Daoy (cell line): ENCODE measurements at regions not wholly inside any gene's neighbourhood (a gene's known extent, or its start where the extent isn't known, plus 50 kb on each side); places are given as distances from the start of the nearest gene placed in this dataset.
A peak's percentile ranks its signal among the peaks of the same experiment; 100 is the strongest.
"Not testable (repeated sequence)": the region's sequence is repeated elsewhere in the genome, so short reads cannot be mapped to it uniquely, and the experiment has no call there.

ENCODE experiments used
- DNase-seq: peaks from one replicate; pipeline ENCODE4 v3.0.0-alpha.2; 2015; ENCODE audit warnings: low read depth

DNA sequence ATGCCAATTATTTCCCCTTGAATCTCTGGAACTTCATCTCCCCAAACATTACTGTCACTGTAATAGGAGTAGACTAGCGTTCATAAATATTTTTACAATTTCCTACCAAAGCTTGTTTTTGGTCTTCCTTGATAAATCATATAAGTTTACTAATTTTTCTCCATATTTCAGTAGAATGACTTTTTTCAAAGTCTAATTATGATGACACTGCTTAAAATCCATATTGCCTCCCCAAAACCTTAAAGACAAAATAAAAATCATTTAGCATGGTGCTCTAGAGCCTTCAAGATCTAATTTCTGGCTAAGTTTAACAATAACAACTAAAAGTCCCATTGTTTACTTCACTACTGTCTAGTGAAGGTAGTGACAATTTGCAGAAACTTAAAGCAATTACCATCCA is 474.2 kb upstream of the CHRM3 start:
- no peak for DNase-seq

DNA sequence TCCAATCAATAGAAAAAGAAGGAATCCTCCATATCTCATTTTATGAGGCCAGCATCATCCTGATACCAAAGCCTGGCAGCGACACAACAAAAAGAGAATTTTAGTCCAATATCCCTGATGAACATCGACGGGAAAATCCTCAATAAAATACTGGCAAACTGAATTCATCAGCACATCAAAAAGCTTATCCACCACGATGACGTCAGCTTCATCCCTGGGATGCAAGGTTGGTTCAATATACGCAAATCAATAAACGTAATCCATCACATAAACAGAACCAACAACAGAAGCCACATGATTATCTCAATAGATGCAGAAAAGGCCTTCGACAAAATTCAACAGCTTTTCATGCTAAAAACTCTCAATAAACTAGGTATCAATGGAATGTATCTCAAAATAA is 483.6 kb upstream of the CHRM3 start:
- DNase-seq: not testable (repeated sequence)

DNA sequence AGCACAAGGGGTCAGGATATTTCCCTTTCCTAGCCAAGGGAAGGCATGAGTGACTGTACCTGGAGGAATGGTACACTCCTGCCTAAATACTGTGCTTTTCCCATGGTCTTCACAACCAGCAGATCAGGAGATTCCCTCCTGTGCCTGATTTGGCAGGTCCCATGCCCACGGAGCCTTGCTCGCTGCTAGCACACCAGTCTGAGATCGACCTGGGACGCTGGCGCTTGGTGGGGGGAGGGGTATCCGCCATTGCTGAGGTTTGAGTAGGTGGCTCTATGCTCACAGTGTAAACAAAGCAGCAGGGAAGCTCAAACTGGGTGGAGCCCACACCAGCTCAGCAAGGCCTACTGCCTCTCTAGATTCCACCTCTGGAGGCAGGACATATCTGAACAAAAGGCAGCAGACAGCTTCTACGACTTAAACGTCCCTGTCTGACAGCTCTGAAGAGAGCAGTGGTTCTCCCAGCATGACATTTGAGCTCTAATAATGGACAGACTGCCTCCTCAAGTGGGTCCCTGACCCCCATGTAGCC is 486.0 kb upstream of the CHRM3 start:
- DNase-seq: no peak

DNA sequence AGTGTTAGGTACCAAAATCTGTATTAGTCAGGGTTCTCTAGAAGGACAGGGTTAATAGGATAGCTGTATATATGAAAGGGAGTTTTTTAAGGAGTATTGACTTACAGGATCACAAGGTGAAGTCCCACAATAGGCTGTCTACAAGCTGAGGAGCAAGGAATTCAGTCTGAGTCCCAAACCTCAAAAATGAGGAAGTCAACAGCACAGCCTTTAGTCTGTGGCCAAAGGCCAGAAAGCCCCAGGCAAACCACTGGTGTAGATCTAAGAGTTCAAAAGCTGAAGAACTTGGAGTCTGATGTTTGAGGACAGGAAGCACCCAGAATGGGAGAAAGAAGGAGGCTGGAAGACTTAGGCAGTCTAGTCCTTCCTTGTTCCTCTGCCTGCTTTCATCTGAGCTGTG is 487.5 kb upstream of the CHRM3 start:
- no peak for DNase-seq

DNA sequence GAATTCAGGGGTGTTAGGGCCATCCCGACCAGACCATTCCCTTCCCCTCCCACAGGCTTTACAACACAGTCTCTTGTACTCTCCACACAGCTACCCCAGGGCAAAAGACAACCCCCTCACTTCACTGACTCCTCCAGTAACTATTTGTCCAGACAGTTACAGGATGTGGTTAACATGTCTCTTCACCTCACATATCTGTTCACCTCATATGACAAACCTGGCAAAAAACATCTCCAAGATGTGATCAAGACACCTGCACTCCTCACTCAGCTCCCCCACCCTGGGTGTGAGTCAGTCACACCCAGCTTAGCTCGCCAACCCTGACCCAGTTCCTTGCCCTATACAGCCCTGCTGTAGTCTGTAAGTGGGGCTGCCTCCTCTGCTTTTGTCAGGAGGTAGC is 490.5 kb upstream of the CHRM3 start:
- DNase-seq: peak; percentile 40

DNA sequence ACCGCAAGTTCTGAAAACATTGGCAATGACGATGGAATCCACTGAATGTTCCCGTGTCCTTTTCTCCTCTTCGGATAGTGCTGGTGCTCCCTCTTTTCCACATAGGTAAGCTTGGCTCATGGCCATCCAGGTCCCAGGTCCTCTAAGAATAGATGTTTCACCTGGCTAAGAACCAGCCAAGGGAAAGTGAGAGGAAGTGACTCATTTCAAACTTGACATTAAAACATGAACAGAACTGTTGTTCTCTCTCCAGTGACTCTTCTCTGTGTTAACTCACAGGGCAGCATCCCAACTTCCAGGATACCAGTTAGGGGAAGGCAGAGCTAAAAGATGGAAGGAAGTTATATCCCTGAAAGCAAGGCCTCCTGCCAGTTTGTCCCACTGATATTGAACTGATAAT is 493.8 kb upstream of the CHRM3 start:
- DNase-seq: peak; percentile 73

DNA sequence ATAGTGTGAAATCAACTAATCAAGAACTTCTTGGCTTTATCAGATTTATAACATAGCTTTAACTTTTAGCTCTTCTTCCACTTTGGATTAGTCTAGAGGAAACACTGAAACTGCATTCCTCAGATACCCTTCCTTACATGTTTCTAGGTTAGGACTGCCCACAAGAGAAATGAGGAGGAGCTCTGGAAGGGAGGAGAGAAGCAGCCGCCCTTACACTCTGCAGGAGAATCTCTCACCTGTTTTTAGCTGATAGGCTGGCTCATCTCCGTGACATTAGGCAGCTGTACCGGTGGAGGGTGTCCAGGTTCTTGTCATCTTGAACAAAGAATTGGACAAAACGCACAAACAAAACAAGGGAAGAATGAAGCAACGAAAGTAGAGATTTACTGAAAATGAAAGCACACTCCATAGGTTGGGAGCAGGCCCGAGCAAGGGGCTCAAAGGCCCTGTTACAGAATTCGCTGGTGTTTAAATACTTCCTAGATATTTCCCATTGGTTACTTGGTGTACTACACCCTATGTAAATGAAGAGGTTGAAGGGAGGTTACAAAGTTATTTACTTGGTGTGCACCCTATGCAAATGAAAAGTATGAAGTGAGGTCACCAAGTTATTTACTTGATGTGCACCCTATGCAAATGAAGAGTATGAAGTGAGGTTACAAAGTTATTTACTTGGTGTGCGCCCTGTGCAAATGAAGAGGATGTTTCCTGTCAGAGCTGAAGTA is 524.9 kb upstream of the CHRM3 start:
- DNase-seq: peak; percentile 4

DNA sequence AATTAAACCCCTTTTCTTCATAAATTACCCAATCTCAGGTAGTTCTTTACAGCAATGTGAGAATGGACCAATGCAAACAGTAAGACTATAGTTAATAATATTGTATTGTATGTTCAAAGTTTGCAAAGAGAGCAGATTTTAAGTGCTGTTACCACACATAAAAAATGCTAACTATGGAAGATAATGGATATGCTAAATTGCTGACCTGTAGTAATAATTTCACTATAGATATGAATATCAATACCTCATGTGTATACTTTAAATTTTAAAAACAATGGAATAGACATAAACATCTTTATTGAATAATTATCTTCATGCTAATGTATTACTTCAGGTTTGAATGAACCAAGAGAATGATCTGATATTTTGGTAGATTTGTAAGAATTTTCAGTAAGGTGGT is 552.4 kb upstream of the CHRM3 start:
- DNase-seq: no peak

DNA sequence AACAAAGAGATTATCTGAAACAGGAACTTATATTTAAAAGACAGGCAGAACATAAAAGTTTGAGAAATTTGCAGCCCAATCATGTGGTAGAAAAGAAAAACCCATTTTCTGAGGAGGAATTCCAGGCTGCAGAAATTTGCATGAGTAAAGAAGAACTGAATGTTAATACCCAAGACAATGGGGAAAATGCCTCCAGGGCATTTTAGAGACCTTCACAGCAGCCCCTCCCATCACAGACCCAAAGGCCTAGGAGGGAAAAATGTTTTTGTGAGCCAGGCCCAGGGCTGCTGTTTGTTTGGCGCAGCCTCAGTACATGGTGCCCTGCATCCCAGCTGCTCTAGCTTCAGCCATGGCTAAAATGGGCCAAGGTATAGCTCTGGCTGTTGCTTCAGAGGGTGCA is 554.3 kb upstream of the CHRM3 start:
- no peak for DNase-seq

DNA sequence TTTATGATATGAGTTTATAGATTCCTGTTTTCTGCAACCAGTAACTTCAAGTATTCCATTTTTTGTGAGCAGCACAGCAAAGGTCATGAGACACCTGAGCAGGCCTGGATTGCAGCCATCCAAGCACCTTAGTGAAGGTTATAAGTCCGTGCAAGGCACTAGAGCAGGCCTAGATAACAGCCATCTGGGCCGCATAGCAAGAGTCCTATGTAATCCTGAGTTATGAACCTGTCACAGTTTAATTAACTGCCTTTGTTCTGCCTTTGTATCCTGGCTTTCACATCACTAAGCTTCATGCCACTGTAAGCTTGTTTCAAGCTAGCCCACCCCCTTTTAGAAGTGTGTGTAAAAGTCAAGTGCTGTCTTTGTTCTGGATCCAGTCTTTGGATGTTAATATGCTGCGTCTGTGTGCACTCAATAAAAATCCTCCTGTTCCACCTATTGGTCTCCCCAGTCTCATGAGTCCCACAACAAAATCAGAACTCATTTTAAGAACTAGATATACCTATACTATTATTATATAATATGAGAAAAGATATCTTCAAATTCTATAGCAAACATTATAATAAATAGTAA is 556.2 kb upstream of the CHRM3 start:
- DNase-seq: no peak

DNA sequence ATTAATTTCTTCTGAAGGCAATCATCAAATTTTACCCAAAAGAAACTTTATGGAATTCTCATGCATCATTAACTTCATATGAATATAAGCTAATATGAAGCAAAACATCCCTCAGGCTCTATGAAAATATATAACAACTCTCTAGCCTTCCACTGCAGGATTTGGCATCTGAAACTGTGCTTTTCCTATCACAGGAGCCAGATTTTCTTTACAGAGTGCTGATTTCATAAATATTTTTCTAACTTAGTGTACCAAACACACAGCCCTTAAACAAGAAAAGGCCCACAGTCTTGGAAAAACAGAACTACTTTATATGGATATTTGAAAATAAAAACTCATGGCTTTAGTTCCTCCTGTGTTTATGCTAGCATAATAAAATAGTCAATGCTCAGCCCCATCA is 559.5 kb upstream of the CHRM3 start:
- DNase-seq: no peak

DNA sequence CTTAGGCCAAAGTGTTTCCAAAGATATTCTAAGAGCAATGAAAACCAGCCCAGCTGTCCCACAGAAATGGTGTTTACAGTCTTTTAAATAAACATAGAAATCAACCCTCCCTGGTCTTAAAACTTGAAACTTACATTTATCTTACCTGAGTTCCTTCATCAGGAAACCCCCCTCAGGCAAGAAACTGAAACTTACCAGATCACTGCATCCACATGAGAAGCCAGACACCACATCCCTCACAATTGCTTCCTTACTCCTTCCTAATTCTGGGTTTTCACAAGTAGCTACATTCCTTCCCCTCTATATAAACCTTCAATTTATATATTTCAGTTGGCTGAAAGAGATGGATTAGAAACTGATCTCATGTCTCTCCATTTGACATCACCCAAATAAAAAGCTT is 563.0 kb upstream of the CHRM3 start:
- DNase-seq: no peak

DNA sequence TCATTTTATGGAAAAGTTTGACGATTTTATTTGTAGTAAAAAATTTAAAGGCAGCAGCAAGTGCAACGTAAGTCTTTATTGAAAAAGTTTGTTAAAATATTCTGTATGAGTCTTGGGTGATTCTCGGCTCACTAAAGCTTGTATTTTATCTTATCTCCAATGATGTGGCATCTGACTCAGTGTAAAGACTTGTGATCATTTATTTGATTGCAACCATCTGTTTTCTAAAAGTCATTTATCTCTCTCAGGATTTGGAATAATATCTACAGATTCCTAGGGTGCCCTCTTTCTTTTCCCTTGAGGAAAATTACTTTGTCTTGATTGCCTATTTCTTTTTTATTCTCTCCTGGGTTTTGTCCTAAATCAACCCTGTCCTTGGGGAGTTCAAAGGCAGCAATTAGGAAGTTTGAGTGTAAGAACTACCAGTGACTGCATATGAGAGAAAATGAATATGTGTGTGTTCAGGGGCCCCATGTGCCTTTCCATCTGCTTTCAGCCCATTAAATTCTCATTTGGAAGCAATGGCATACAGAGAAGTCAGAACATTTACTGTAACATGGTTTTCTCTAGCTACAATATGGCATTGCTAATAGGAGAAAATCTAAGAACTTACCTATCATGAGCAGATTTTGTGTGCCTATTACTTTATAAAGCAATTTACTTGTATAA is 575.0 kb upstream of the CHRM3 start:
- DNase-seq: peak; percentile 14

DNA sequence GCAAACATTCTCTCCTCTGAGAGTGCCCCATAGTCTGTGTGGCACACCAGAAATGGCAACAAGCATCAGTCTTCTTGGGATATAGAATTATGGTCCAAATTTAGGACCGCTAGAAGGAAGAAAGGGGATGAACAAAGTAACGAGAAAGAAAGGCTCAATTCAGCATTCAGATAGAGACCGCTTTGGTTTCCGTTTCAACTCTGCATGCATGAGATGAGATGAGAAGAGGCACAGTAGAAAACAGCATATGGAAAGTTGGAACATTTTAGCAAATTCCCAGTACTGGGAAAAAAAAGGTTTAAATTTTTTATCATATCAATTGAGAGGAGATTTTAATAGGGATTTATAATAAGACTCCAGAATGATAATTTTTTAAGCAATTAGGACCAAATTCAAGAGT is 595.5 kb upstream of the CHRM3 start:
- DNase-seq: no peak

DNA sequence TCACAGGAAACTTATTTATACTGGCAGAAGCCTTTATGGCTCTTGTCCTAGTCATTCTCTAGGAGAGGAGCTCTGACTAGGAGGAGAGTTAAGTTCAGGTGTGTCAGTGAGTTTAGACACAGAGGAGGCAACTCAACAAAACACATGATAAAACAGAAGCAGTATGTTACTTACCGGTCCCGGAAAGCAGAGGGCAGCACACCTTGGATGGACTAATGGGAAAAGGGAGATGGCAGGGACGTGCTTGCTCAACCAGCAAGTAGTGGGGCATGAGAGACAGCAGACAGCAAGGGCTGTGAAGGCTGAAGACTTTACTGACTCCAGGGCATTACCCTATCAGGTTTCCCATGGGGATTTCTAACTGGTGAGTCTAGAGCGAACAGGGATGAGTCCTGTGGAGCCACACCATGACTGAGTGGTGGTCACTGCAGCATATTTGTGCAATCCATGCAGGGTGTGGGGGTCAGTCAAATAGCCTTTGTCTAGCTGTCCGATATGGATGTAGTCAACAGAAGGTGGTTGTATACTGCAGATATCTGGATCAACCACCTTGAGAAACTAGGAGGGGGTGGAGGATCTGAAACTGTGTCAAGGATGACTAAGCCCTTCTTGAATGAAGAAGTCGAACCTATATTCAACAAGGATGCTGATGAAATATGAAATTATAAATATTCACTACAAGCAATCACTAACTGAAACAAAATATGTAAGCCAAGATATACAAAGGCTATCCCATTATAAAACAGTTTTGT is 596.3 kb upstream of the CHRM3 start:
- DNase-seq: no peak

DNA sequence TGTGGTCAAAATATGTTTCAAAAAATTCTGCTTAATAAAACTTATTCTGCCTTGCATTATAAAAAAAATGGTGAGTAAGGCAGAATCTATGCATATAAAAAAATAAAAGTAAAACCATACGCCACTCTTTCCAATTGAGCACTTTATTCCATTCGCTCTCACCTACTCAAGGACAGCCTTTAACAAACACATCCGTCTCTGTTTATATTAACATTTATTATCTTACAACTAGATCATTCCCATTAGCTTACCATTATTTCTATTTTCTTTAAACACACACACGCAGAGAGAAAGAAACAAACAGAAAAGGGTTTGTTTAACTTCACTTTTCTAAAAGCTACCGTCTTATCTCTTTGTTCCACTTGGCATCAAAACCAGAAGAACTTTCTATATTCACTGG is 598.9 kb upstream of the CHRM3 start:
- DNase-seq: no peak

DNA sequence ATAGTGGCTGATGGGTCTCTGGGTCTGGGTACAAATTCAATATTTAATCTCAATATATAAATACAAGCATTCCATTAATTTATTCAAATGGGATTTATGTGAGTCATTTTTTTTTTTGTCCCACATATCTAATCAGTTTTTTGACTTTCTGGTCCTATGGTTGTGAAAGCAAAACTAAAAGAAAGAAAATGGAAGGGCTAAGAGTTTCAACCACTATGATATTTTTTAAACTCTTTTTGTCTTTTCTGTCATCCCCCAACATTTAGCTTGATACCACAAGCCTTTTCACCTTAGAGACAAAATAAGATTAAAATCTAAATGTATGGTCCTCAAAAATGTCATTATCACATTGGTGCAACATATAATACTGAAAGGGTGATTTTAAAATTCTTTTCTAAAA is 602.7 kb upstream of the CHRM3 start:
- no peak for DNase-seq

DNA sequence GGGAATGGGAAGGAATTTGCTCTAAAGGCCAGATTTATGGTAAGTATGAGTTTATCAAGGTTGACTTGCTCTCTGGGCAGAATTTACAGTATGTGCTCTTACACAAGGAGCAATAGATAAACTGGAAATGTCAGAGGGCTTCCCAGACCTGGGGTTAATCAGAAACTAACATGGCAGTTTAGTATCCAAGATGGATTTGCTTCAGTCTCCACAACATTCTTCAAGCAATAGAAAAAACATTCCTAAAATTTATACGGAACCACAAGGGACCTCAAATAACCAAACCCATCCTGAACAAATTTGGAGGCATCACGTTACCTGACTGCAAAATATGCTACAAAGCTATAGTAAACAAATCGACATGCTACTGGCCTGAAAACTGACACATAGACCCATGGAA is 606.7 kb upstream of the CHRM3 start:
- no peak for DNase-seq

DNA sequence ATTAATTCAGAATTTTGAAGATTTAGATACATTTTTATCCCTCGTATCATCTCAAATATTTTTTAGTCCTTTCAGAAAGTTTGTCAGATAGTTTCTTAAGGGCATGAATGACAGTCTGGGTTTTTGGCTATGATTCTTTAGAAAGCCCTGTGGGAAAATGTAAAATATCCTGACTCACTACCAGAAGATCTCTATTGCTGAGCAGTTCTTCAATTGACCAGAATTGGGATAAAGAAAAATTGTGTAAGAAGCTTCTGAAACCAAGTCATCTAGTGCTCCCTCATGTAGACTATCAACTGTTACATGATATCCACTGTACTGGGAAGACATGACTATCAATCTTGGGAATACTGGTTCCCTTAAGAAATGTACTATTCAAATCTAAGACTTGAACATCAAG is 608.3 kb upstream of the CHRM3 start:
- DNase-seq: no peak

DNA sequence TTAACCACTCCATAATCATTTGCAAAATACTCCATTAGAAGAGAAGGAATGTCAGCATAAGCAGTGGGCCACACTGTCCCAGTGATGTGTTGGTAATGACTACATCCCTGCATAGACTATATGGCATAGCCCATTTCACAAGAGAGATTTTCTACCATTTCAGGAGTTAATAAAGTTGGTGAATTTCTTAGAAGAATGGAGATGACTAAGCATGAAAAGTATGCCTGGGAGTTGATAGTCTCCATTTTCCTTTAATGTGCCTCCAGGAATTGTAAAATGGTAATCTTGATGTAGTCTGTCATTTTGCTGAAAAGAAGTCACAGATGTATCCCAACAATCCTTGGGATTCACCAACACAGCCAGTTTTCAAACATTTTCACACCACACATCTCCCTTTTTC is 608.8 kb upstream of the CHRM3 start:
- no peak for DNase-seq

DNA sequence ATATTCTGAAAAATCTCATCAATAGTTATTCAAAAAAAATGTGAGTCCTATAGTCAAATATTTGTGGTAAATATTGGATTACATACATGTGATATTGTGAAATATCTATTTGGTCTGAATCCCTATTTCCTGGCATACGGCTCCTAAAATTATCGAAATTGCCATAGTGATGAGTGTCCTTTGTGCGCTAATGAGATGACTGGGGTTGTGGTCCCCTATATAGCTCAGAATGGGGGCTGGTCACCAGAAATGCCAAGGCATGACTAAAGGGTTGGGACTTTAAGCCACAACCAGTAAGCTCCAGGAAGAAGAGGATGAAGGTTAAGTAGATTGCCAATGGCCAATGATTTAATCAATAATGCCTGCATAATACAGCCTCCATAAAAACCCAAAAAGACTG is 610.2 kb upstream of the CHRM3 start:
- DNase-seq: no peak

DNA sequence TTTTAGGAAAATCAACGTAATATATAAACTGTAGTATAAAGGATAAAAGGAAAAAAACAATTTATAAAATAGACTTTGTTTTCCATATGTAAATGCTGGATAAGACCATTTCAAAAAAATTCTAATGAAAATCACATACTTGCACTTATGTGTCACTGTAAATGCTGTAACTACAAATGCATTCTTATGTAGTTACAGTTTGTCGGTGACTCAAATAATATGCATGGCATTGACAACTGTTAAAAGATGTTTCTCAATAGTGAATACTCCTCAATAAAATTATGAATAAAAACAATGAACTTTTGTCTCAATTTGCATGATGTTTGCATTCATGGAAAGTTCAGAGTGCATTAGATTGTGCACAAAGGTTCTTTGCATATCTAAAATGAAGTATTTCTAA is 614.0 kb upstream of the CHRM3 start:
- DNase-seq: no peak

DNA sequence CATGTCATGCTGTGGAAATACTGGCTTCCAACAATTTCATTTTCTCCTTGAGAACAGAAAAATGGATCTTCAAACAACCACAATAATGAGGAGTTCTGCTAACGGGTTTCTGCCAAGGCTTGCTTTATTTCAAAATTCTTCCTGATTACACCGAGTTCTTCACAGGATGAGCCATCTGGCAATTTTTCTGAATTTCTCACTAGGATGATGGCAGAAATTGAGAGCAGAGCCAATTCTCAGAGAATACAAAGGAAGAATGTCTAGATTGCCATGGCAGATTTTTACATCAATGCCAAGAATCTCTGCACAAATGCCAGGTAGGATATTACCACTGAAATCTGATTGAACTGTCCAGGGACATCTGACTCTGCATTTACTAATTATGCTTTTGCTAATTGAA is 619.0 kb upstream of the CHRM3 start:
- DNase-seq: no peak
